NCI-H1436 treated with DMSO at 0.1 percent for 48 hours (cell line): ENCODE measurements at regions not wholly inside any gene's neighbourhood (a gene's known extent, or its start where the extent isn't known, plus 50 kb on each side); places are given as distances from the start of the nearest gene placed in this dataset.
"Not testable (repeated sequence)": the region's sequence is repeated elsewhere in the genome, so short reads cannot be mapped to it uniquely, and the experiment has no call there.

Experiments
- DNase-seq: peaks from one replicate; lab custom pipeline; 2025; lab: John Stamatoyannopoulos, UW

- DNase-seq = not testable (repeated sequence)
Observed at GRCh38 chr5:96171973-96172372, 210.3 kb upstream of the ELL2 start.

DNA sequence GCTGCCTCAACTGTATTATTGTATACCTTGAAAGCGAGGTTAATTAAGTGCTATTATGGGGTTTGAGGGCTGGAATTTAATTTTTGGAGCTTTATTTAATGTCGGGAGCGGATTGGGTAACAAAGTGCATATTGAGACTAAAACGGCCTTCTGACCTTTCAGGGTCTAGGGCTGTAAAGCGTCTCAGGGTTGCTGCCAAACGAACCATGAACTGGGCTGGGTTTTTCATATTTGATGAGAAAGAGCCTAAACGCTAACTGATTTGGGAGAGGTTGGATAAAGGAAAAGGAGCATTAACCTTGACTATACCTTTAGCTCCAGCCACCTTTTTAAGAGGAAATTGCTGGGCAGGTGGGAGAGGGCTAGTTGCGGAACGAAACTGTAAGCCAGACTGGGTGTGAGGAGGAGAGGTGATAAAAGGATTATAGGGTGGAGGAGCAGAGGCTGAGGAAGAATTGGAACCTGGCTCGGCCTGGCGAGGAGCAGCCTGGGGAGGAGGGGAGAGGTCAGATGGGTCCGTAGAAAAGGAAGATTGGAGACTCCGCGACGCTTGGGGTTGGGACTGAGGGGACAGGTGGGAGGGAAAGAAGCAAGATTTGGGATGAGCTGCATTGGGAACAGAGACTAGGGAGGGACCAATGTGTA, 209.0 kb upstream of the ELL2 start:
- not testable (repeated sequence) for DNase-seq

- DNase-seq = not testable (repeated sequence)
Observed at GRCh38 chr5:96168833-96169232, 207.2 kb upstream of the ELL2 start.

GRCh38 chr5:96159043-96159442, 197.4 kb upstream of the ELL2 start:
- no peak for DNase-seq

DNA sequence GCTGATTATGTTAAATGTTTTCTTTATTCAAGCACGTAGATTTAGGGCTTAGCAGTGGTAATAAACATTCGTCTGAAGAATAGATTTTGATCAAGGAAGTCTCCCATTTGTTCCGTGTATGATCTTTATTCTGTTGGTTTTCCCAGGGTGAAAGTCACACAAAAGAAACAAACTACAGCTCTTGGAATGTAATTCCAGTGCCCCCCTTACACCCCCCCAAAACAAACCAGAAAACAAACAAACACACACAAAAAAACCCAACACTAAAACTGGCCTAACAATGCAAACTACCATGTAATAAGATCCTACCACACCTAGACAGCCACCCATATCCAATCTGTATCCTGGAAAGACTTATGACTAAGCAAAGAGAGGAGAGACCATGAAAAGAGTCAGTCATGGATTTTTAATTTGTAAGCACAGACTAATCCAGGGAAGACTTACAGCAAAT, 196.2 kb upstream of the ELL2 start:
- no peak for DNase-seq

- no peak for DNase-seq
Observed at GRCh38 chr5:96157077-96157780, 195.6 kb upstream of the ELL2 start.

DNA sequence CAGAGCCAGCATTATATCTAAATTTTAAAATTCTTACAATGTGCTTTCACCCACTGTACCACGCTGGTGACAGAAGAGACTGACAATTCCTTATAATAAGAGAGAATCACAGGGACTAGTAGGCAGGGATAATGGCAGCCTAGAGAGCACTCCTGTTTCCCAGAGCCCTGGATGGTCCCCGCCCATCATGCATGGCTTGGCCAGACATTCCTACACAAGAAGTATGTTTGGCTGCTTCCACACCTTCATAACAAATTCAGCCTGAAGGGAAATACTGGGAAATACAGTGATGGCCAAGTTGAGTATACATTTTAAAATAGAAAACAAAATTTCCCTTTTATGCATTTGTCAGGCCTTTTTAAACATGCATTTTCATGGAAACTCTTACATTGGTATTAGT, 193.5 kb upstream of the ELL2 start:
- DNase-seq = no peak

GRCh38 chr5:96151891-96152290, 190.2 kb upstream of the ELL2 start:
- DNase-seq = no peak

DNA sequence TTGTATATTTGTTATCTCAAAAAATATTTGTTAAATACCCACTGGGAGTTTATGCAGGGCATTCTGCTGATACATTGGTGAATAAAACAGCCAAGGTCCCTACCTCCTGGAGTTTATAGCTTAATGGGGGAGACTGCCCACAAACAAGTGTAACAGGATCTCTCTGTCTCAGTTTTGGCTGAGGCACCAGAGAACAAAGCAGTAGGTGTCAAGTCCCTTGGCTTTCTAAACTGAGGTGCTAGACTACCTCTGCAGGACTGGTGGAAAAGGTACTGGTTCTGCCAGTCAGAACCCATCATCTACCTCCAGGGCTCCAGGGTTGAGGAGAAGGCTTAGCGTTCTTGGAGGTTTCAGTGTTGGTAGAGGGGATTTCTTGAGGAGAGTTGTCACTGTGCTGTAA, 188.4 kb upstream of the ELL2 start:
- no peak for DNase-seq

DNA sequence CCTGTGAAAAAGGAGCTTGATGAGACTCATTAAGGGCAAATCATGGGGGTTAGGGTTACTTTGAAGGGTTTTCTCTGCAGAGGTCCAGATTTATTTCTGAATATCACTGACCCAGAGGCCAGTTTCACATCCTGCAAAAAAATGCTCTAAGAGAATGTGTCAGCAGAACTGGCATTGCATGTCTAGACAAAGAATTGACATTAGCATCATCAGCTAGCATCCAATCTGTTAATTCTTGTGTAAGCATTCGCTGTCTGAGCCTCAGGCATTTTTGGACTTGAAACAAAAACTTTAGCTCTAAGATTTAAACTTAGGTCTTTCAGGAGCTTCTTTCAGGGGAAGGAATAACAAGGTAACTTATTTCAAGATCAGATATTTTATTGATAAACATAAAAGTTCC, 187.9 kb upstream of the ELL2 start:
- DNase-seq = no peak

- no peak for DNase-seq
Observed at GRCh38 chr5:96149021-96149420, 187.4 kb upstream of the ELL2 start.

DNA sequence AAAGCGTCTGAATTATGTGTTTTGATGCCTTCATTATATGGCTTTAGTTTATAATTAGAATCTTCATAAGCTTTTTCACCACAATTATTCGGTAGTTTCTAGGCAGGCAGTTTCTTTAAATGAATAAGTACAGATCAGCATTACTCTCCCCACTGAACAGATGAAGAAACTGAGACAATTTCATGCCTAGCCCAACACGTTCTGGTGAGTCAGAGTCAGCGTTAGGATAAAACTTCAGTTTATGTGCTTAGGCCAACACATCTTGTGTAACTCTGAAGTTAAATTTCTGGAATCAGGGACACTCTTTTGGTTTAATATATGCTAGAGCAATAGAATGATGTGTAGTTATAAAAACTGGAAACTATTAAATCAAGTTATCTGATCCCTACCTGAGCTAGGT, 186.7 kb upstream of the ELL2 start:
- DNase-seq = no peak

DNA sequence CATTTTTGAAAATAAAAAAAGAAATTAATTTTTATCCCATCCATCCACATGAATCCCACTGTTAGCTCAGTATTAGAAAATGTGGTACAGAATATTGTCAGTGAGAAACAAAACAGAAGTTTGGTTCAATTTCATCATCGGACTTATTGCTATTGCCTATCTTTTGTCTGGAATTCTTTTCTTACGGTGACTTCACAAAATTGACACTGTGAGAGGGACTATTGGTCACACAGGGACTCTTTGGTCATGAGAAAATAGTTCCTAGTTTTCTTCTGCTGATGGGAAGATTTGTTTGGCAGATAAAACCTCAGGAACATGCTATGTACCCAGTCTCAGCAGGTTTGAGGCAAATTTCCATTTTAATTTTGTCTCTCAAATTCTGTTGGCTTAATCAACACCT, 186.2 kb upstream of the ELL2 start:
- DNase-seq = no peak

DNA sequence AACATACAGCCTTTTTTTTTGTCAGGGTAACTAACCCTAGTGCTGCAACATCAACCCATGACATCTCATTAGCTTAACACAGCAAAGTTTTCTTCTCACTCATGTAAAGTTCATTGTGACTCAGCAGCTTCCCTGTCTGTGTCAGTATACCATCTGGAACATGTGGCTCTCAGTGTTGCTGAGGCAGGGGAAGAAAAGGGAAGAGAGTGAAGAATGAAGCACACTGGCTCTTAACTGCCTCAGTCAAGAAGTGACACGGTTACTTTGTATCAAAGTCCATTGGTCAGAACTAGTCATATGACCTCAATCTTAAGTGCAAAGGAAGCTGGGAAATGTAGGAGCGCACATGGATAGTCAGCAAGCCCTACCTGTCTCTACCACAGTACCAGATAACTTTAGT, 185.0 kb upstream of the ELL2 start:
- DNase-seq = no peak

DNA sequence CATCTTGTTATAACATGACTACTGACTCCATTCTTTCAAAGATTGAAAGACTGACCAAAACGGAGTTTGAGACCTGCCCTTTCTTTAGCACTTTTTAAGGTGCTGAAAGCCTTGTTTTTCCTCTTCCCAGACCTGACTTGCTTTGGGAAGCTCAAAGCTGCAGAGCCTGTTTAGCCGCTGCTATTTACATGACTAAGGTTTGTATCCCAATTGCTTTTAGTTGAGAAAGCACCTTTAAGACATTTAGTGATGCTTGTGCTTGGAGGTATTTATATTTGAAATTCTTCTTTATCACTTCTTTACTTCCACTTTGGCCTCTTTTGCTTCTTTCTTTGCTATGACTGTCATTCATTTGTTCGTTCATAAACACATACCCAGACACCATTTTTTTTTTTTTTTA, 182.6 kb upstream of the ELL2 start:
- DNase-seq = no peak

DNA sequence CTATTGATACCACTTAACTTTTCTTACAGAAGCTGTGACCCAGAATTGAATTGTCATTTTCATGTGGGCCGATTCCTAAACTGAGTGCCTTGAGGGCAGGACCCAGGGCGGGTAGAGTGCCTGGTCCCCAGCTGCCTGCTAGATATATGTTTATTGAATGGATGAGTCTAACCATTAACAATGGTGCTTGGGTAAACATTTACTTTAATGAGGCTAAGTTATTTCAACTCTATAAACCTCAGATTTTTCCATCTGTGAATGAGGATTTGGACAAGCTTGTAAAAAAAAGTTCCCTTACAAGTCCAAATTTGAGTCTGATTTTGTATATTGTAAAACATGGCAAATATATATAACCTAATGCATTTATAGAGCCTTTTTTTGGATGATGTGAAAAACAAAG, 181.8 kb upstream of the ELL2 start:
- no peak for DNase-seq

DNA sequence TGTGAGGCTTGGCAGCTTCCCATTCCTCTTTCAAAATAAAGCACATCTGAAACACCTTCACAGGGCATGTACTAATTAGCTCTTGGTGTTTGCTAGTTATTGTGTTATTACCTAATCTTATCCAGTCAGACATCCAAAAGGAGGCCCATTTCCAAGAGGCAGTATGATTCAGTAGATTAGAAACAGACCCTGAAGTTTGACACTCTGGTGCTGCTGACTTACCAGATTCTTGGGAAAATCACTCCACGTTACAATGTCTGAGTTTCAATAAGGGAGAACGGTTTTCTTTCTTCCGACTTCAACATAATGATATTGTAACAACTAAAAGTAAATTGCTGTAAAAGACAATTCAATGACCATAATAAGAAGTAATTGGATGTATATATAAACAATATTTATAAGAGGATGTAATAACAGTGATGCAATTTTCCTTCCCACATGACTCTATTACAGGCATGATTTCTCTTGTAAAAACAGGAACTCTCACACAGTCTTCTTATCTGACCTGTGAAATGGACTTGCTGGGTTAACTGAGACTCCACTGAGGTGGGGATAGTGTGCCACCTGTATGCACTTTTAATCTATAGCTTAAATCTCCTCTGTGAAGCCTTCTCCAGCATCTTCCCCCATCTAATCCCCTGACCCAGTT, 181.3 kb upstream of the ELL2 start:
- no peak for DNase-seq

DNA sequence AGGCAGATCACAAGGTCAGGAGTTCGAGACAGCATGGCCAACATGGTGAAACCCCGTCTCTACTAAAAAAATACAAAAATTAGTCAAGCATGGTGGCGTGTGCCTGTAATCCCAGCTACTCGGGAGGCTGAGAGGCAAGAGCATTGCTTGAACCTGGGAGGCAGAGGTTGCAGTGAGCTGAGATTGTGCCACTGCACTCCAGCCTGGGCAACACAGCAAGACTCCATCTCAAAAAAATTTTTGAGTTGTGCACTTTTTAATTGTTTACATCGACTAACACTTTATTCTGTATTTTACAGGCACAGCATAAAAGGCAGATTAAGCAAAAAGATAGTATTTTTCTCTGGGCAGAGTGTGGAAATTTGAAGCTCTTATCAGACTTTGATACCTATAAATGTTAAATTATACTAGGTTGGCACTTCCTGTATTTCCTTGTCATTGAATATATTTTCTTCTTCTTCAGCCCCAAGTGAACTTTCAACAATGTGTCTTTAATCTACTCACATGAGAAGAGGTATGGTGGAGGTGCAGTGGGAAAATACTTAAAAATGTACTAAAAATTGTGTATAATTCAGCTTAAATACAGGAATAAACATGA, 180.6 kb upstream of the ELL2 start:
- no peak for DNase-seq

DNA sequence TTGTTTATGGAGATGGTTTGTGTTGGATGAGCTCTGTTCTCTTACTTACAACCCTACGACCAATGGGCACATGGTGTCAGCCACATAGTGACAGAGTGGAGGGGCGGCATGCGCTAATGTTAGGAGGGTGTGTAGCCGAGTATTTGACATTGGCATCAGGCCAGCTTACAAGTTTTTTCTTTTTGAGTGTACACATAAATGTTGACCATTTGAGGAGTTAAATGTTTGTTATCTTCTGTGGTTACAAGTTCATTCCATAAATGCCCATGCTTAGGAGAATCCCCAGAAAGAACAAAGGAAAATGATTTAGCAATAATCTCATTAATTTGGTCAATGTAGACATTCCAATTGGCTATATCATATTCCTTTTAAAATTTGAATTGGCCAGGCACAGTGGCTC, 180.1 kb upstream of the ELL2 start:
- no peak for DNase-seq

DNA sequence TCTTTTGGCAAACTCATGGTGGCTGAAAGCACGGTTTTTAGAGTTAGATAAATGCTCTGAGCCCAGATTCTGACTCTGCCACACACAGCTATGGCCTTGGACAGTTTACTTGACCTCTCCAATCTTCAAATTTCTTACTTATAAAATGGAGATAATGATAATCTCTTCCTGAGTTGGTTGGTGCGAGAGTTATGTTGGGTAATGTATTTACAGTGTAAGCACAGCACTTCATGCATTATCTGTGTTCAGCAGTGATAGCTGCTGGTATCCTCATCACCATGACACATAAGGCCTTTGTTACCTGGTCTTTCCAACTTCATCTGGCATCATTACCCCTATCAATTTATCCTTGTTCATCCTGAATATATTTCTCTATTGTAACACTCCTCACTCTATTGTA, 178.8 kb upstream of the ELL2 start:
- DNase-seq = no peak

DNA sequence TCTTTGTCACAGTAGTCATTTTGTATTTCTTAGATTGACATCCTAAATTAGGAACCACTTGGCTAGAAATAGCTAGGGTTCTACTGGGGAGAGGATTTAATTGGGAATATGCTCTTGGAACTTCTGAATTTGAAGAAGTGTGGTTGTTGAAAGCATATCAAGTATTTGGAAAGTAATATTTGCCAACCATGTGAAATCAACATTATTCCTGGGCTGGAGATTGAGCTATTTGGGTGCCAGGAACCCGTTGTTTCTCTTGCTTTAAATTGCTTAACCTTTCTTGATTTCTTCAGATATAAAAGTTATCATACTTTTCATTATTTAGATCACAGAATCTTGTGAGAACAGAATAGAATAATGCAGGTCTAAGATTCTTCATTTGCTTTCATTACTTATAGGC, 178.4 kb upstream of the ELL2 start:
- DNase-seq = no peak

GRCh38 chr5:96134886-96135285, 173.2 kb upstream of the ELL2 start:
- DNase-seq = no peak
